ENCODE measurements at regions not wholly inside any gene's neighbourhood (a gene's known extent, or its start where the extent isn't known, plus 50 kb on each side); places are given as distances from the start of the nearest gene placed in this dataset.
"Not testable (repeated sequence)": the region's sequence is repeated elsewhere in the genome, so short reads cannot be mapped to it uniquely, and the experiment has no call there.

DNA sequence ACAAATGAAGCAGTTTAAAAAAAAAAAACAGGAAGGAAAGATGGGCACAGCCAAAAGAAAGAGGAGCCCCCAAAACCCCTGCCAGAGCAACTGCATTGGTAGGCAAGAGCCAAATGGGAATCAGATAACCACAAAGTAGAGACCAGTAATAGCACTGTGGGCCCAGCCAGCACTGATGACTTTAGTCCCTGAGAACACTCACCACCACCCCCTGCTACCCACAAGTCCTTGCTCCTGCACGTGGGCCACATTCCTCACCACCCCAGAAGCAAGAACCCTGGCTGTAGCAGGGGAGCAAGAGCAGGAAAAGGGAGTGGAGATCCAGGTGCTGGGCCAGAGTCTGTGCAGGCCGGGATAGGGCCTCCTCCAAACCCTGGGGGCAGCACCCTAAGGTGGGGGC lies 86.1 kb downstream of the RRAGC start:
- H3K27ac ChIP-seq, result no peak overlapping the region
- no peak for TF ChIP-seq ZFX (IDR thresholded peaks at IDR 0.05)
- TF ChIP-seq, protein P1, sequence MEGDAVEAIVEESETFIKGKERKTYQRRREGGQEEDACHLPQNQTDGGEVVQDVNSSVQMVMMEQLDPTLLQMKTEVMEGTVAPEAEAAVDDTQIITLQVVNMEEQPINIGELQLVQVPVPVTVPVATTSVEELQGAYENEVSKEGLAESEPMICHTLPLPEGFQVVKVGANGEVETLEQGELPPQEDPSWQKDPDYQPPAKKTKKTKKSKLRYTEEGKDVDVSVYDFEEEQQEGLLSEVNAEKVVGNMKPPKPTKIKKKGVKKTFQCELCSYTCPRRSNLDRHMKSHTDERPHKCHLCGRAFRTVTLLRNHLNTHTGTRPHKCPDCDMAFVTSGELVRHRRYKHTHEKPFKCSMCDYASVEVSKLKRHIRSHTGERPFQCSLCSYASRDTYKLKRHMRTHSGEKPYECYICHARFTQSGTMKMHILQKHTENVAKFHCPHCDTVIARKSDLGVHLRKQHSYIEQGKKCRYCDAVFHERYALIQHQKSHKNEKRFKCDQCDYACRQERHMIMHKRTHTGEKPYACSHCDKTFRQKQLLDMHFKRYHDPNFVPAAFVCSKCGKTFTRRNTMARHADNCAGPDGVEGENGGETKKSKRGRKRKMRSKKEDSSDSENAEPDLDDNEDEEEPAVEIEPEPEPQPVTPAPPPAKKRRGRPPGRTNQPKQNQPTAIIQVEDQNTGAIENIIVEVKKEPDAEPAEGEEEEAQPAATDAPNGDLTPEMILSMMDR (conservative IDR thresholded peaks at IDR 0.05), result no peak

DNA sequence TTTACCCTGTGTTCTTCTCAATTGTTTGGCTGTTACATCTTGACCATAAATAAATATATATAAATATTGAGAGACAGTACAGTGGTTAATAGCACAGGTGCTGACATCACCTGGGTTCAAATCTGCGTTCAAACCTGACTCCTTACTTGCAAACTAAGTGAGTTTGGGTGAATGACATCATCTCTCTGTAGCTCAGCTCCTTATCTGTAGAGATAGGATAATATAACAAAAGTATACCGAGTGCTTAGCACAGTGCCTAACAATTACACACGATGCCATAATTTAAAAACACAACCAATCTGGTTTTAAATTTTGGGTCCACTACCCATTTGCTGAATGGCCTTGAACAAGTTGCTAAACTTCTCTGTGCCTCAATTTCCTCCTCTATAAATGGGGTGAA lies 86.6 kb downstream of the RRAGC start:
- H3K27ac ChIP-seq, result no peak overlapping the region
- TF ChIP-seq, protein P1 (conservative IDR thresholded peaks at IDR 0.05), result no peak
- TF ChIP-seq ZFX (IDR thresholded peaks at IDR 0.05), result no peak

DNA sequence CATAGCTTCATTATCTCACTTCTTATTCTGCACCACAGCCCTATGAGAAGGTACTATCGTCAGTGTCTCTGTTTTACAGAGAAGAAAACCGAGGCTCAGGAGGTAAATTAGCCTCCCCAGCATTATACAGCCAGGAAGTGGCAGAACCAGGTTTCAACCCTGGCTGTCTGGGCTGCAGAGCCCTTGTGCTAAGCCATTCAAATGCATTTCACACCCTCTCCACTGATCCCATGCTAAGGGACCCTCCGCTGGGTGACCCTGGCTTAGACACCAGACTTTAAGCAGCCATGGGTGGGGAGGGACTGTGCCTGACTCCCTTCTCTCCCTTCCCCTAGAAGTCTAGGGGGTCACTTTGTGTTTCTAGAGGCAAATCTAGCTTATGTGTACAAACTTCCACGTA lies 87.5 kb downstream of the RRAGC start:
- no peak overlapping the region for H3K27ac ChIP-seq
- no peak for TF ChIP-seq ZFX (IDR thresholded peaks at IDR 0.05)
- TF ChIP-seq, protein P1 (conservative IDR thresholded peaks at IDR 0.05), result no peak

DNA sequence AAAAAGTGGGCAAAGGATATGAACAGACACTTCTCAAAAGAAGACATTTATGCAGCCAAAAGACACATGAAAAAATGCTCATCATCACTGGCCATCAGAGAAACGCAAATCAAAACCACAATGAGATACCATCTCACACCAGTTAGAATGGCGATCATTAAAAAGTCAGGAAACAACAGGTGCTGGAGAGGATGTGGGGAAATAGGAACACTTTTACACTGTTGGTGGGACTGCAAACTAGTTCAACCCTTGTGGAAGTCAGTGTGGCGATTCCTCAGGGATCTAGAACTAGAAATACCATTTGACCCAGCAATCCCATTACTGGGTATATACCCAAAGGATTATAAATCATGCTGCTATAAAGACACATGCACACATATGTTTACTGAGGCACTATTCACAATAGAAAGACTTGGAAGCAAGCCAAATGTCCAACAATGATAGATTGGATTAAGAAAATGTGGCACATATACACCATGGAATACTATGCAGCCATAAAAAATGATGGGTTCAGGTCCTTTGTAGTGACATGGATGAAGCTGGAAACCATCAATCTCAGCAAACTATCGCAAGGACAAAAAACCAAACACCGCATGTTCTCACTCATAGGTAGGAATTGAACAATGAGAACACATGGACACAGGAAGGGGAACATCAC lies 88.9 kb downstream of the RRAGC start:
- H3K27ac ChIP-seq, result not testable (repeated sequence)

DNA sequence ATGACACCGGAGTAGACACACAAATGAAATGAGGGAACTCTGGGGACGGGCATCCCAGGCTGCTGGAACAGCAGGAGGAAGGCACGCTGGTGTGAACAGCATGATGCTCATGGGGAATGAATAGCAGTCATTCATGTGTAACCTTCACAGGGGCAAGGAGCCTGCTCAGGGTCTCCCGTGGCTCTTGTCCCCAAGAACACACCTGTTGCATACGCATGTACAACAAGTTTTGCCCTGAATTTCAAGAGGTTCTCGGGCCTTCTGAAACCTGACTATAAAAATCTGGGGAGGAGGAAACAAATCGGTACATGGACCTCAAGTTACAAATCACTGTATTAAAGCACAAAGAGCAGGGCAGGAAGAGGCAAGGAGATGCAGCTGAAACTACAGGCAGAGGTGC lies 93.4 kb downstream of the RRAGC start:
- TF ChIP-seq, protein P1 (conservative IDR thresholded peaks at IDR 0.05), result no peak
- TF ChIP-seq ZFX (IDR thresholded peaks at IDR 0.05), result no peak
- no peak overlapping the region for H3K27ac ChIP-seq

DNA sequence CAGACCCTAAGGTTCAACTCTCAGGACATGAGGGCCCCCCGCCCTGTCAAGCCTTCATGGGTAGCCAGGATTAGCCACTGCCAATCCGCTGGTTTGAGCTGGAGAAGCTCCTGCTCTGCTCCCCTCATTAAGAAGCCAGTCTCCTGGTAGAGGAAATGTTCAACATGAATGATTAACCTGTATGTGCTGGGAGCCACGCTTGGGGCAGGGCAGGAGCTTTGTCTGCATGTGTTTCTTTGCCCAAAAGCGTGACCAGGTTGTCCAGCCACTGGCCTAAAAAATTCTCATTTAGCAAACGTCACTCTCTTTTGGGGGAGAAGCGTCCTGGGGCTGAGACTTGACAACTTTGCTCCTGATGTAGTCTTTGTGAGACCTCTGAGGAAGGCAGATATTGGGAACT lies 96.5 kb downstream of the RRAGC start:
- TF ChIP-seq, protein P1 (conservative IDR thresholded peaks at IDR 0.05), result no peak
- TF ChIP-seq ZFX (IDR thresholded peaks at IDR 0.05), result no peak
- H3K27ac ChIP-seq, result no peak overlapping the region

DNA sequence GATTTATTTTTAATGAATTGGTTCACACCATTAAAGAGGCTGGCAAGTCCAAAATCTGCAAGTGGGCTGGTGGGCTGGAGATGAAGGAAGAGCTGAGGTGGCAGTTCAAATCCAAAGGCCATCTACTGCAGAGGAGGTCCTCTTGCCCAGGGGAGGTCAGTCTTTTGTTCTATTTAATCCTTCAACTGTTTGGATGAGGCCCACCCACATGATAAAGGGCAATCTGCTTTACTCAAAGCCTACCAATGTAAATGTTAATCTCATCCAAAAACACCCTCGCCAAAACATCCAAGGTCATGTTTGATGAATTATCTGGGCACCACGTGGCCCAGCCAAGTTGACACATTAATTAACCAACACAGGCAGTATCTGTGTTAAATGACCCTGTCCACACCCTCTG lies 99.0 kb downstream of the RRAGC start:
- no peak overlapping the region for H3K27ac ChIP-seq
- no peak for TF ChIP-seq ZFX (IDR thresholded peaks at IDR 0.05)

DNA sequence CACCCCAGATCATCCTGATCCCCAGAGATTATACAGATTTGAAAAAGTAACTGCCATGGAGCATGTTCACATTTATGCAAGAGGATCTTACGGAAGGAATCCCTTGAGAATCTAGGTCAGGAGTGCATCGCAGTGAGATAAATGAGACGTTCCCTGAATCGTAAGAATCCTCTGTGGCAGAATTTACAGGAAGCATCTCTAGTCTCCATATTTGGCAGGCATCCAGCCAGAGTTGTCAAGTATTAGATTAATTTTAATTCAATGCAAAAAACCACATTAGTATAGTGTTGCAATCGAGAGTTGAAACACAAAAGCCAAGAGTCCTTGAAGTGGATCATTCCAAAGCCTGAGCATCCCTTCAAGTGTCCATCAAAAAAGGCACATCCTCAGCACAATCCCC lies 100.8 kb downstream of the RRAGC start:
- TF ChIP-seq, protein P1 (conservative IDR thresholded peaks at IDR 0.05), result no peak
- TF ChIP-seq ZFX (IDR thresholded peaks at IDR 0.05), result no peak
- no peak overlapping the region for H3K27ac ChIP-seq
